Tibial nerve (tissue), 4 donors: ENCODE measurements at regions not wholly inside any gene's neighbourhood (a gene's known extent, or its start where the extent isn't known, plus 50 kb on each side); places are given as distances from the start of the nearest gene placed in this dataset.

ENCODE experiments used
- DNase-seq, 2 donors: peaks; one replicate each; pipeline ENCODE4 v3.0.0-alpha.2; 2019; ENCODE audit warnings: low spot score in 2 of 2
- H3K27ac ChIP-seq, 4 donors: fragments of 200-600 bp; sonication (generic) in 3 of 4; one replicate each; pipeline ENCODE4 v1.5.1; 2017 to 2019; ENCODE audit warnings: mild to moderate bottlenecking in 1 of 4
- H3K27me3 ChIP-seq, 2 donors: fragments of 200-600 bp; sonication (generic) in 1 of 2; one replicate each; pipeline versions ENCODE4 v1.5.1 to v1.6.0; 2017 to 2019
- H3K36me3 ChIP-seq, 3 donors: fragments of 200-600 bp; sonication (generic); one replicate each; pipeline ENCODE4 v1.5.1; 2018 to 2019
- H3K4me1 ChIP-seq, 4 donors: fragments of 200-600 bp; sonication (generic) in 3 of 4; one replicate each; pipeline ENCODE4 v1.5.1; 2017 to 2019
- H3K4me3 ChIP-seq, 4 donors: fragments of 200-600 bp; sonication (generic) in 3 of 4; one replicate each; pipeline ENCODE4 v1.5.1; 2017 to 2019; ENCODE audit warnings: mild to moderate bottlenecking in 1 of 4, moderate library complexity in 1 of 4
- H3K9me3 ChIP-seq, 4 donors: fragments of 200-600 bp; sonication (generic) in 3 of 4; one replicate each; pipeline ENCODE4 v1.5.1; 2017 to 2019
- EP300 ChIP-seq, 2 donors: sonication (generic); formaldehyde crosslinking; IDR thresholded peaks; one replicate each; pipeline ENCODE4 v1.6.1; 2017; ENCODE audit warnings: antibody characterized with exemption in 2 of 2, mild to moderate bottlenecking in 1 of 2
- POLR2A ChIP-seq, 2 donors: fragments of 450-650 bp; IDR thresholded peaks; one replicate each; pipeline ENCODE4 v1.6.1; 2017; ENCODE audit warnings: antibody characterized with exemption in 2 of 2, mild to moderate bottlenecking in 2 of 2, moderate library complexity in 2 of 2
- WGBS, 2 donors: methylation state at CpG; one replicate each; pipeline ENCODE4 v1.1.5; 2018; 5-methylcytosine and 5-hydroxymethylcytosine counted together
- TF ChIP-seq, protein P1 (sequence below), 5 experiments: fragments of 200-600 bp in 3 of 5; fragments of 450-650 bp in 2 of 5; sonication (generic) in 3 of 5; IDR thresholded peaks; one replicate each; pipeline ENCODE4 v1.5.1; 2016 to 2019; ENCODE audit warnings: antibody characterized with exemption in 5 of 5, mild to moderate bottlenecking in 3 of 5, moderate library complexity in 2 of 5

DNA sequence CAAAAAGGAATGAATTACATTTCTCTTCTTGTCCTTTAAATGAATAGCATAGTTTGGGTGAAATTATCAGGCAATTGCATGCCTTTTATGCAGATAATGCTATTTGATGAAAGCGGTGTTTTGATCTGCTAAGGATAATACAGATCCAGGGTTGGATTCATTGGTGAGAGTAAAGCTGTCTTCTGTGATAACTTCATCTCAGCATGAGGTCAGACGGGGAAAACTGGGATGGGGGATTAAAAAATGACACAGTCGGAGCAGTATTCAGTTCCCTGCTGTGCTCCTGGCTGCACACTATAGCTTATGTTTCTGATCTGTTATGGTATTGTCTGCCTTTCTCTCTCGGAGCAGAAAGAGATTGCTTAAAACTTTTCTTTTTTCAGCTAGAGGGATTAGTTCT is 105.9 kb upstream of the TENM3 start:
- H3K27ac ChIP-seq = peak overlapping the region in 2 of 4 donors; percentile 44
- H3K36me3 ChIP-seq = no peaks in the 10 kb centered on the region
- 31 to 34% methylated on average over 4 of the region's 4 CpGs for WGBS, 2 donors
- peaks cover 0 to 10% (median 0%) of the 10 kb centered on the region in 4 donors for H3K4me1 ChIP-seq
- H3K4me3 ChIP-seq = no peak overlapping the region
- DNase-seq = no peak
- no peak for TF ChIP-seq POLR2A (IDR thresholded peaks at IDR 0.05)
- TF ChIP-seq, protein P1, sequence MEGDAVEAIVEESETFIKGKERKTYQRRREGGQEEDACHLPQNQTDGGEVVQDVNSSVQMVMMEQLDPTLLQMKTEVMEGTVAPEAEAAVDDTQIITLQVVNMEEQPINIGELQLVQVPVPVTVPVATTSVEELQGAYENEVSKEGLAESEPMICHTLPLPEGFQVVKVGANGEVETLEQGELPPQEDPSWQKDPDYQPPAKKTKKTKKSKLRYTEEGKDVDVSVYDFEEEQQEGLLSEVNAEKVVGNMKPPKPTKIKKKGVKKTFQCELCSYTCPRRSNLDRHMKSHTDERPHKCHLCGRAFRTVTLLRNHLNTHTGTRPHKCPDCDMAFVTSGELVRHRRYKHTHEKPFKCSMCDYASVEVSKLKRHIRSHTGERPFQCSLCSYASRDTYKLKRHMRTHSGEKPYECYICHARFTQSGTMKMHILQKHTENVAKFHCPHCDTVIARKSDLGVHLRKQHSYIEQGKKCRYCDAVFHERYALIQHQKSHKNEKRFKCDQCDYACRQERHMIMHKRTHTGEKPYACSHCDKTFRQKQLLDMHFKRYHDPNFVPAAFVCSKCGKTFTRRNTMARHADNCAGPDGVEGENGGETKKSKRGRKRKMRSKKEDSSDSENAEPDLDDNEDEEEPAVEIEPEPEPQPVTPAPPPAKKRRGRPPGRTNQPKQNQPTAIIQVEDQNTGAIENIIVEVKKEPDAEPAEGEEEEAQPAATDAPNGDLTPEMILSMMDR (IDR thresholded peaks at IDR 0.05) = no peak
- TF ChIP-seq EP300 (IDR thresholded peaks at IDR 0.05) = no peak
- H3K9me3 ChIP-seq = no peaks in the 10 kb centered on the region
- H3K27me3 ChIP-seq = peaks cover 0 to 14% of the 10 kb centered on the region in 2 donors

DNA sequence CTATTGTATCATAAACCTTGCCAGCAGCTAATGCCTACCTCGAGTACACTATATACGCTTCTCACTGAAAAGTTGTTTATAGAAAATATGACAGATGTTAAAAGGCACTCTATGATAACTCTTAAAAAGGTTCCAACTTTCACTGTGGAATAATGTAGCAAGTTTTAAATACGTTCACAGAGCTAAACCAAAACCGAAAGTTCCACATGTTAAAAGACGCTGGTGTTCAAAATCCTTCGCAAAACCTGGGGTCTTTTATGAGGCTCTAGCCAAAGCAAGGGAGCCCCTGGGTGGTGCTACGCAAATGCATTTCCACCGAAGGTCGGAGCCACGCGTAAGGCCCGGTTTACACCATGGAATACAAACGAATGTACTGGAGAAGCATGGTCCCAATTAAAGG is 103.7 kb upstream of the TENM3 start:
- H3K4me3 ChIP-seq = peak overlapping the region; percentile 8 to 40 (median 30)
- H3K4me1 ChIP-seq = peaks cover 0 to 25% (median 0%) of the 10 kb centered on the region in 4 donors
- DNase-seq = no peak
- TF ChIP-seq EP300 (IDR thresholded peaks at IDR 0.05) = peak in 1 of 2 donors; percentile 12
- TF ChIP-seq POLR2A (IDR thresholded peaks at IDR 0.05) = no peak
- H3K9me3 ChIP-seq = no peaks in the 10 kb centered on the region
- H3K27ac ChIP-seq = peak overlapping the region; percentile 21 to 89 (median 46)
- H3K36me3 ChIP-seq = no peaks in the 10 kb centered on the region
- H3K27me3 ChIP-seq = peaks cover 0 to 34% of the 10 kb centered on the region in 2 donors
- WGBS, 2 donors = 43 to 45% methylated on average over 13 of the region's 13 CpGs

DNA sequence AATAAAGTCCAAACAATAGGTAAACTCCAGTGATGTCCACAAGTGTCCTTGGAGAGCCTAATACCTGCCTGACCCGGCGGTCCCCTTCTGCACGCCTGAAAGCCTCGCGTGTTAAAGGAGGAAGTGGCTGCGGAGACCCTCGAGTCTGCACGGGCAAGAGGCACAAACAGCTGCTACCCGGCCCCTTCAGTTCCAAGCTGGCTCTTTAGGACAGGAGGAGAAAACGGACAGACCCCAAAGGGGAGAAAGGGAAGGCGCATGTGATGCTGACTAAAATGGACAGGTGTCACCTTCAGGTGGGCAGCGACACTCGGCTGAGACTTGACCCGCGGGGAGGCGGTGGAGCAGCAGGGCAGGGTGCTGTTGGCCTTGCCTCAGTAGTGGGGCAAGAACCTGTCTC is 102.7 kb upstream of the TENM3 start:
- WGBS, 2 donors = 47 to 63% methylated on average over 15 to 16 of the region's 16 CpGs
- Histone ChIP-seq H3K27me3 (peaks cover 0 to 38% of the 10 kb centered on the region in 2 donors), H3K9me3 (no peaks in the 10 kb centered on the region), H3K27ac (peak overlapping the region in 2 of 4 donors; percentile 89), H3K36me3 (no peaks in the 10 kb centered on the region), H3K4me3 (peak overlapping the region; percentile 4 to 40 (median 11)), H3K4me1 (peaks cover 0 to 33% (median 1%) of the 10 kb centered on the region in 4 donors)
- TF ChIP-seq, protein P1 (IDR thresholded peaks at IDR 0.05) = no peak
- TF ChIP-seq EP300 (IDR thresholded peaks at IDR 0.05) (no peak), POLR2A (IDR thresholded peaks at IDR 0.05) (no peak)
- no peak for DNase-seq

DNA sequence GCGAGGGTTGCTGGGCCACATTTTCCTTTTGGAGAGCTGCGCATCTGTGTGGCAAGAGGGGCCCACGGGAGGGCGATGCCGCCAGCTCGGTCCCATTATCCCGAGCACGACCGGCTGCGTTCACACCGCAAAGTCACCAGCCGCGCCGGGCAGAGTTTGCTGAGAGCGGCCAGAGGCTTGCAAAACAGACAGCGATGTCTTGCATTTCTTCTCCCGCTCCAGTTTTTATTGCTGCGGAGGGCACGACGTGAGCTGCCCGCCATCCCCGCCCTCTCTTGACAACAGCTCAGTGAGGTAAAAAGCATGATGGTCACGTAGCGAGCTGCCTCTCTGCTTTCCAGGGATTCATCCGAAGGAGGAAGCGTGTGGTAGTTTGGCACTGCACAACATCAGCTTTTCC is 102.1 kb upstream of the TENM3 start:
- peak in 1 of 2 donors; percentile 20 for TF ChIP-seq EP300 (IDR thresholded peaks at IDR 0.05)
- no peak for TF ChIP-seq POLR2A (IDR thresholded peaks at IDR 0.05)
- DNase-seq = no peak
- Histone ChIP-seq H3K27ac (peak overlapping the region in 3 of 4 donors; percentile 46 to 89 (median 89)), H3K4me1 (peaks cover 0 to 35% (median 1%) of the 10 kb centered on the region in 4 donors), H3K27me3 (peaks cover 0 to 41% of the 10 kb centered on the region in 2 donors), H3K36me3 (no peaks in the 10 kb centered on the region), H3K4me3 (peak overlapping the region; percentile 4 to 40 (median 8)), H3K9me3 (no peaks in the 10 kb centered on the region)
- 20 to 22% methylated on average over 24 of the region's 26 CpGs for WGBS, 2 donors

DNA sequence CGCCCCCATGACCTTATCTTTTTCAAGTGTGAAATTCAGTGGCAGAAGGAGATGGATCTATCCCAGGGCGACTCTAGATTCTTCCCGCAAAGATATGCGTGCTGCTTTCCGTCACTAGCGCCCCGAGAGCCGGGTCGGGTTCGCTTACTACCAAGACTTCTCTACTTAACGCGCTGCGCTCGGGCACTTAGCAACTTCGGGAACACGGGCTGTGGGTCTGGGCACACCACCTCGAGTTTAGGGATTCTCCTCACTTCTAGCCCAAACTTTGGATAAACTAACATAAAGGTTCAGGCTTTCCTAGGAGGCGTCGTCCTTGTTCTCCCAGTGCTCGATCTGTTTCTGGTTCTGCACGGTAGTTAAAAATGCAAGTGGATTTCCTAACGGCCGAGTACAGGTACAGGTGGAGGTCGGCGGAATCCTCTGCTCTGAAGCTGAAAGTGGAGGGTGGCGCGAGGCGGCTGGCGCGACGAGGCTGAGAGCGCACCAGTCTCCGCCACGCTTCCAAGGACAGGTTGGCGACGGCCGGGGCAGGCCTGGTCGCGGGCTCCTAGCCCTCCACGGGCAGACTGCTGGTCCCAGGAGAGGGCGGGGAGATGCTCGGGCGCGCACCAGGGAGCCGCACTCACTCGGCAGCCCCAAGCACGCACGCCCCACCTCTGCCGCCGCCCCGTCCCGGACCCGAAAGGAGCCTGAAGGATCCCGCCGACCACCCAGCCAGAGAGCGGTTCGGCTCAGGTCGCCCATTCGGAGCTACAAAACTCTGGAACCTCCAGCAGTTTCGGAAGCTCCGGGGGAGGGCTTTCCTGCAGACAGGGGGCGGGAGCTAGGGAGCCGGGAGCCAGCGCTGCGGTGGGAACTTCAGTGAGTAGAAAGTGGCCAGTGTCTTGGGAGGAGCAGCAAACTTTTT is 100.8 kb upstream of the TENM3 start:
- DNase-seq = no peak
- H3K27ac ChIP-seq = peak overlapping the region; percentile 54 to 89 (median 80)
- WGBS, 2 donors = 16 to 22% methylated on average over 46 of the region's 65 CpGs

More for the DNA sequence above, 100.8 kb upstream of the TENM3 start:
- no peaks in the 10 kb centered on the region for H3K9me3 ChIP-seq
- H3K4me1 ChIP-seq = peaks cover 0 to 32% (median 1%) of the 10 kb centered on the region in 4 donors
- H3K4me3 ChIP-seq = peak overlapping the region; percentile 62 to 77 (median 71)
- TF ChIP-seq EP300 (IDR thresholded peaks at IDR 0.05) (peak in 1 of 2 donors; percentile 20), POLR2A (IDR thresholded peaks at IDR 0.05) (no peak)
- TF ChIP-seq, protein P1 (IDR thresholded peaks at IDR 0.05) = peak in 2 of 5 experiments; percentile 14 to 45
- H3K36me3 ChIP-seq = no peaks in the 10 kb centered on the region
- H3K27me3 ChIP-seq = peaks cover 0 to 41% of the 10 kb centered on the region in 2 donors
